ENCODE measurements at regions not wholly inside any gene's neighbourhood (a gene's known extent, or its start where the extent isn't known, plus 50 kb on each side); places are given as distances from the start of the nearest gene placed in this dataset.

DNA sequence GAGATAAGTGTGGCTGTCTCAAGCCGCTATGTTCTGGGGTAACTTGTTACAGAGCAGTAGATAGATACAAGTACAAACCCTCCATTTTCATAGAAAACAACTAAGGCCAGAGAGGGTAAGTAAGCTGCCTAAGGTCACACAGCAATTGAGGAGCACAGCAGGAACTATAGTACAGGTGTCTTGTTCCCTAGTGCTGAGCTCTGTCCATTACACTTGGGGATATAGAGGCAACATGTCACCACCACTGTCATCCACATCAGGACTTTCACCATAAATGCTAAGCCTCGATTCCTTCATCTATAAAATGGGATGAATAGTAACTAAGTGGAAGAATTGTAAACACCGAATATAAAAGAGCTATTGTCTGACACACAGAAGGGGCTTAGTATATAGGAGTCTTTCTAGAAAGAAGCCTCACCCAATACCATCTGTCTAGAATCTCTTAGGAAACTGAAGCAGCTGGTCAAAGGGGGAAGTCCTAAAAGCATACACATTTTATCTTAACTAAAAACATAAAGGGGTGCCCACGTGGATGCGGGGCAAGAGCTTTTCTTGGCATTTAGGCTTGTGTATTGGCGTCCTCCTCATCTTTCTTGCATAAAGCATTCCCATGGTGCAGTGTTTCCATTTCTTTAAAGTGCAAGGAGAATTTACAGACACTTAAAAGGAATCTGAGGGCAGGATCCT lies 93.8 kb upstream of the ALX4 start:
- no peak for TF ChIP-seq CTCF (IDR thresholded peaks at IDR 0.05; ENCODE audit: insufficient read depth, low read length)
- H3K4me3 ChIP-seq (ENCODE audit: low read depth, low read length), result no peak overlapping the region
- DNase-seq (ENCODE audit: low read depth), result no peak

DNA sequence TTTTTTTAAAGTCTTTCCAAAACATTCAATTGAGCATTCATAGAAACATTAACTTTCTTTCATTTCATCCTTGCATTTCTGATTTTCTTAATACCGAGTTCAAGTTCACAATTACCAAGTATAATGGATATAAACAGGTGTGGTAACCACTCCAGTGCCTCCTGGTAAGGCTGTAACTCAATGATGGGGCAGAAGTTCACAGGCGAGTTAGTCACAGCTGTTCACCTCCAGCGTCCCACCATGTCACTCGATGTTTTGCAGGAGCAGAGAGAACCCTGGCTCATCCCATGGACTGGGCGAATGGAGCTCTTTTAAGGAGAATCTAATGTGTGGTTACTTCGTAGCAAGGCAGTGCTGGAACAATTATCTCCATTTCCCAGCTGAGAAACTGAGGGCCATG lies 94.4 kb upstream of the ALX4 start:
- DNase-seq (ENCODE audit: low read depth), result no peak
- H3K4me3 ChIP-seq (ENCODE audit: low read depth, low read length), result no peak overlapping the region
- TF ChIP-seq CTCF (IDR thresholded peaks at IDR 0.05; ENCODE audit: insufficient read depth, low read length), result no peak

- H3K4me3 ChIP-seq (ENCODE audit: low read depth, low read length), result no peak overlapping the region
- no peak for DNase-seq (ENCODE audit: low read depth)
- TF ChIP-seq CTCF (IDR thresholded peaks at IDR 0.05; ENCODE audit: insufficient read depth, low read length), result no peak
These were observed 94.9 kb upstream of the ALX4 start for GRCh38 chr11:44404736-44405395.

- no peak for DNase-seq (ENCODE audit: low read depth)
- no peak for TF ChIP-seq CTCF (IDR thresholded peaks at IDR 0.05; ENCODE audit: insufficient read depth, low read length)
- H3K4me3 ChIP-seq (ENCODE audit: low read depth, low read length), result no peak overlapping the region
These were observed 97.5 kb upstream of the ALX4 start for GRCh38 chr11:44407211-44407996.

DNA sequence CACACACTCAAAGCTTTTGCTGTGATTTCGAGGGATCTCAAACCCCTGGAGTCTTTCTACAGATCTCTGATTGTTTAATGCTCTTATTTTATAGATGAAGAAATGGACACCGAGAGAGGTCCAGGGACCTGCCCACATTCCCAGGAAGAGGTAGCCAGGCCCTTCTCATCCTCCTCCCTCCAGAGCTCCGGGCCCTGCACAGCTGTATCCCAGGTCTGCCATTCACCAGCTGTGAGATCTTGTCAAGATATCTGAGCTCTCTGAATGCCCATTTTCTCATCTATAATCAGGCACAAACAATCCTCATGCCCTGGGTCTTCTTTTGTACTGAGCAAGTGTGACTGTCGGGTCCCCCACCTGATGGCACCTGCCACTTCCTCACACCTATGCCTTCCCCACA lies 98.2 kb upstream of the ALX4 start:
- no peak for TF ChIP-seq CTCF (IDR thresholded peaks at IDR 0.05; ENCODE audit: insufficient read depth, low read length)
- DNase-seq (ENCODE audit: low read depth), result no peak
- H3K4me3 ChIP-seq (ENCODE audit: low read depth, low read length), result no peak overlapping the region

- TF ChIP-seq CTCF (IDR thresholded peaks at IDR 0.05; ENCODE audit: insufficient read depth, low read length), result no peak
- no peak for DNase-seq (ENCODE audit: low read depth)
- no peak overlapping the region for H3K4me3 ChIP-seq (ENCODE audit: low read depth, low read length)
These were observed 99.0 kb upstream of the ALX4 start for GRCh38 chr11:44408711-44409470.

Data from fibroblast of the aortic adventitia (primary cell).